GM12878 (cell line): ENCODE measurements at regions not wholly inside any gene's neighbourhood (a gene's known extent, or its start where the extent isn't known, plus 50 kb on each side); places are given as distances from the start of the nearest gene placed in this dataset.

Source experiments
- E4F1 ChIP-seq: fragments of 450-650 bp; IDR thresholded peaks from 2 replicates; pipeline ENCODE4 v1.6.1; 2018; ENCODE audit warnings: borderline replicate concordance, mild to moderate bottlenecking; ENCODE audit not compliant: partially characterized antibody
- MYC ChIP-seq: IDR thresholded peaks from 2 replicates; pipeline ENCODE4 v1.6.1; 2011; ENCODE audit warnings: mild to moderate bottlenecking, low read length, moderate library complexity, inconsistent platforms; ENCODE audit not compliant: insufficient read depth, insufficient replicate concordance, insufficient read length, severe bottlenecking
- SMARCA5 ChIP-seq: fragments of 450-650 bp; IDR thresholded peaks from 2 replicates; pipeline ENCODE4 v1.6.1; 2017; ENCODE audit warnings: mild to moderate bottlenecking
- ZNF274 ChIP-seq: IDR thresholded peaks from one replicate; pipeline ENCODE4 v1.8.0; 2011; ENCODE audit not compliant: insufficient read length, insufficient read depth

GRCh38 chr20:20796766-20797440, 84.5 kb upstream of the RALGAPA2 start:
- no peak for TF ChIP-seq SMARCA5
- TF ChIP-seq ZNF274, result no peak
- no peak for TF ChIP-seq MYC
- no peak for TF ChIP-seq E4F1
